Ovary (tissue), 7 donors: ENCODE measurements at regions not wholly inside any gene's neighbourhood (a gene's known extent, or its start where the extent isn't known, plus 50 kb on each side); places are given as distances from the start of the nearest gene placed in this dataset.

Experiments
- DNase-seq, 5 donors: peaks; one replicate each; pipeline ENCODE4 v3.0.0-alpha.2; 2019 to 2020
- H3K27ac ChIP-seq, 2 donors: fragments of 200-600 bp; one replicate each; pipeline versions ENCODE4 v1.5.1 to v1.8.0; 2019 to 2022
- H3K27me3 ChIP-seq: fragments of 200-600 bp; one replicate; pipeline ENCODE4 v1.8.0; 2022
- H3K36me3 ChIP-seq: fragments of 200-600 bp; sonication (generic); one replicate; pipeline ENCODE4 v1.5.1; 2019
- H3K4me1 ChIP-seq: one replicate; pipeline ENCODE4 v1.8.1; 2013; ENCODE audit warnings: mild to moderate bottlenecking, moderate library complexity; ENCODE audit not compliant: insufficient read depth
- H3K4me3 ChIP-seq: fragments of 200-600 bp; sonication (generic); one replicate; pipeline ENCODE4 v1.5.1; 2017
- H3K9me3 ChIP-seq, 2 donors: fragments of 200-600 bp in 1 of 2; sonication (generic) in 1 of 2; one replicate each; pipeline versions ENCODE4 v1.5.1 to v1.8.1; 2013 to 2019; ENCODE audit warnings: mild to moderate bottlenecking in 1 of 2, moderate library complexity in 1 of 2
- EP300 ChIP-seq: sonication (generic); formaldehyde crosslinking; IDR thresholded peaks from one replicate; pipeline ENCODE4 v1.6.1; 2017; ENCODE audit warnings: antibody characterized with exemption
- POLR2A ChIP-seq: fragments of 450-650 bp; IDR thresholded peaks from one replicate; pipeline ENCODE4 v1.6.1; 2017; ENCODE audit warnings: antibody characterized with exemption, mild to moderate bottlenecking, moderate library complexity
- WGBS, 3 donors: extraction: QIAGEN DNeasy Blood & Tissue Kit in 1 of 3; methylation state at CpG; one replicate each; pipeline versions ENCODE4 v1.1.5 to v1.1.7; 2013 to 2017; 5-methylcytosine and 5-hydroxymethylcytosine counted together
- intact Hi-C, 4 donors: fragments of 100-400 bp; cut with DNase I; formaldehyde crosslinking; loops; one replicate each; pipeline versions ENCODE4 v1.11.0 to v1.15.1; 2022 to 2023
- TF ChIP-seq, protein P1 (sequence below), 3 donors: fragments of 450-650 bp in 2 of 3; fragments of 200-600 bp in 1 of 3; IDR thresholded peaks; one replicate each; pipeline versions ENCODE4 v1.5.1 to v1.8.0; 2016 to 2022; ENCODE audit warnings: antibody characterized with exemption in 3 of 3, mild to moderate bottlenecking in 1 of 3
- donor health status: DM: no; HTN: no; CAD: no; lungs with moderate emphysema.
- donor health status: DM: no; HTN: no; CAD: no.
- donor health status: Bipolar disorder and iron deficiency.
- donor health status: DM: no; HTN: no; CAD: no.
- donor health status: DM: yes; HTN: yes; CAD: no.

DNA sequence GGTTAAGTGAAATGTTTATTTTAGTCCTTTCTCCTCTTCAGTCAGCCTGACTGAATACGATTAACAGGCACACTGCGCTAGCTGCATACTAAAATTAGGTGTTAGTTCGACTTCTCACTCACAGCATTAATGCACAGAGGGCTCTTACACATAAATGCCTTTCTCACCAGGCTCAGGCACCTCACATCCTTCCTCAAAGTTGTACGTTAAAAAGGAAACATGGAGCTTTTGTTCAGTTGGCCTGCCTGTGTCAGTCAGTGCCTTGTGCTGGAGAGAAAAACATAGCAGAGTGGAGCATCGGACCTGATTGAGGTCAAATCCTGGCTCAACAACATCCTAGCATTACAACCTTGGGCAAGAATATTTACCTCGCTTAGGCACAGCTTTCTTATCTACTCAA is 236.0 kb upstream of the ZNF462 start:
- H3K9me3 ChIP-seq: no peaks in the 10 kb centered on the region
- no peaks in the 10 kb centered on the region for H3K27me3 ChIP-seq
- no peak overlapping the region for H3K4me3 ChIP-seq
- H3K4me1 ChIP-seq: no peaks in the 10 kb centered on the region
- no peak for DNase-seq
- no peak overlapping the region for H3K27ac ChIP-seq
- WGBS, 3 donors: 82 to 89% (median 88%) methylated on average over 6 of the region's 6 CpGs
- no peaks in the 10 kb centered on the region for H3K36me3 ChIP-seq
- intact Hi-C loops: no loop called here
- TF ChIP-seq POLR2A (no peak), EP300 (no peak)
- TF ChIP-seq, protein P1, sequence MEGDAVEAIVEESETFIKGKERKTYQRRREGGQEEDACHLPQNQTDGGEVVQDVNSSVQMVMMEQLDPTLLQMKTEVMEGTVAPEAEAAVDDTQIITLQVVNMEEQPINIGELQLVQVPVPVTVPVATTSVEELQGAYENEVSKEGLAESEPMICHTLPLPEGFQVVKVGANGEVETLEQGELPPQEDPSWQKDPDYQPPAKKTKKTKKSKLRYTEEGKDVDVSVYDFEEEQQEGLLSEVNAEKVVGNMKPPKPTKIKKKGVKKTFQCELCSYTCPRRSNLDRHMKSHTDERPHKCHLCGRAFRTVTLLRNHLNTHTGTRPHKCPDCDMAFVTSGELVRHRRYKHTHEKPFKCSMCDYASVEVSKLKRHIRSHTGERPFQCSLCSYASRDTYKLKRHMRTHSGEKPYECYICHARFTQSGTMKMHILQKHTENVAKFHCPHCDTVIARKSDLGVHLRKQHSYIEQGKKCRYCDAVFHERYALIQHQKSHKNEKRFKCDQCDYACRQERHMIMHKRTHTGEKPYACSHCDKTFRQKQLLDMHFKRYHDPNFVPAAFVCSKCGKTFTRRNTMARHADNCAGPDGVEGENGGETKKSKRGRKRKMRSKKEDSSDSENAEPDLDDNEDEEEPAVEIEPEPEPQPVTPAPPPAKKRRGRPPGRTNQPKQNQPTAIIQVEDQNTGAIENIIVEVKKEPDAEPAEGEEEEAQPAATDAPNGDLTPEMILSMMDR (IDR thresholded peaks at IDR 0.05): no peak

DNA sequence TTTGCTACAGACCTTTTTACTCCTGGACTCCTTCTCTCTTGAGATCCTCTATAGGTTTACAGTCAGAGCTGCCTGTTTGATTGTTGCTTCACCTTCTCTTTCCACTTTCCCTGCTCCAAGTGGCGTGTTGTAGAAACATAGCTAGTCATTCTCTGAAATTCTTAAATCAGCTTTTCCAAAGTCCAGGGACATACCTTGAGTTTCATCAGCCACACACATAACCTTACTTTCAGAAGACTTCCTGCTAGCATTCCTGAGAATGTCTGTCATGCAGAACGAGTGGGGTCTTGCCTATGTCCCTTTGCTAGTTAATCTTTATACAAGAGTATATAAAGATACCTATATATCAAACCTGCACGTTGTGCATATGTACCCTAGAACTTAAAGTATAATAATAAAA is 230.3 kb upstream of the ZNF462 start:
- intact Hi-C loops: no loop called here
- Histone ChIP-seq H3K36me3 (no peaks in the 10 kb centered on the region), H3K4me1 (no peaks in the 10 kb centered on the region), H3K4me3 (no peak overlapping the region), H3K9me3 (no peaks in the 10 kb centered on the region), H3K27ac (no peak overlapping the region), H3K27me3 (no peaks in the 10 kb centered on the region)
- 67 to 81% (median 70%) methylated on average over 3 of the region's 3 CpGs for WGBS, 3 donors
- TF ChIP-seq EP300: no peak
- TF ChIP-seq, protein P1 (IDR thresholded peaks at IDR 0.05): no peak
- no peak for TF ChIP-seq POLR2A
- DNase-seq: no peak

DNA sequence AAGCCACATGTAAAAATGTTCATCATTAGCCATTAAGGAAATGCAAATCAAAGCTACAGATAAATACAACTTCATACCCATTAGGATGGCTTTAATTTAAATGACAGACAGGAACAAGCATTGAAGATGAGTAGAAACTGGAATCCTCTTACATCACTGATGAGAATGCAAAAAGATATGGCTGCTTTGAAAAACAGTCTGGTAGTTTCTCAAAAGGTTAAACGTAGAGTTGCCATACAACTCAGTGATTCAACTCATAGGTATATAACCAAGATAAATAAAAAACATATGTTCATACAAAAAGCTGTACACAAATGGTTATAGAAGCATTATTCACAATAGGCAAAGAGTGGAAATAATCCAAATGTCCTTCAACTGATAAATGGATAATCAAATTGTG is 228.8 kb upstream of the ZNF462 start:
- Histone ChIP-seq H3K27me3 (no peaks in the 10 kb centered on the region), H3K4me1 (no peaks in the 10 kb centered on the region), H3K4me3 (no peak overlapping the region), H3K36me3 (no peaks in the 10 kb centered on the region), H3K9me3 (no peaks in the 10 kb centered on the region), H3K27ac (no peak overlapping the region)
- 65 to 74% (median 70%) methylated on average over 1 of the region's 1 CpG for WGBS, 3 donors
- intact Hi-C loops: no loop called here
- no peak for DNase-seq
- no peak for TF ChIP-seq EP300
- TF ChIP-seq, protein P1 (IDR thresholded peaks at IDR 0.05): no peak
- no peak for TF ChIP-seq POLR2A

DNA sequence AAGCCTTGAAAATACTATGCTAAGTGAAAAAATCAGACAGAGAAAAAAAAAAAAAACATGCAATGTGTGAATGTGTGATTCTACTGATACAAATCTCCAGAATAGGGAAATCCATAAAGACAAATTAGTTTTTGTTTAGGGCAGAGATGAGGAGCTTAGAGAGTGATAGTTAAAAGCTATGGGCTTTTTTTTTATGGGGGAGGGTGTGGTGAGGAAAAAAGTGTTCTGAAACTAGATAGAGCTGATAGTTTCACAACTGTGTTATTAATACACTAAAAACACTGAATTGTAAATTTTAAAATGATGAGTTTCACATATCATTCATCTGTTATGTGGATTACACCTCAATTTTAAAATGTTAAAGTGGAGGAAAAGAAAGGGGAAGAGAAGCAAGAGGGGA is 228.3 kb upstream of the ZNF462 start:
- no peaks in the 10 kb centered on the region for H3K9me3 ChIP-seq
- no peaks in the 10 kb centered on the region for H3K4me1 ChIP-seq
- TF ChIP-seq POLR2A (no peak), EP300 (no peak)
- TF ChIP-seq, protein P1 (IDR thresholded peaks at IDR 0.05): no peak
- H3K4me3 ChIP-seq: no peak overlapping the region
- H3K27me3 ChIP-seq: no peaks in the 10 kb centered on the region
- intact Hi-C loops: no loop called here
- no peaks in the 10 kb centered on the region for H3K36me3 ChIP-seq
- H3K27ac ChIP-seq: no peak overlapping the region
- no peak for DNase-seq

DNA sequence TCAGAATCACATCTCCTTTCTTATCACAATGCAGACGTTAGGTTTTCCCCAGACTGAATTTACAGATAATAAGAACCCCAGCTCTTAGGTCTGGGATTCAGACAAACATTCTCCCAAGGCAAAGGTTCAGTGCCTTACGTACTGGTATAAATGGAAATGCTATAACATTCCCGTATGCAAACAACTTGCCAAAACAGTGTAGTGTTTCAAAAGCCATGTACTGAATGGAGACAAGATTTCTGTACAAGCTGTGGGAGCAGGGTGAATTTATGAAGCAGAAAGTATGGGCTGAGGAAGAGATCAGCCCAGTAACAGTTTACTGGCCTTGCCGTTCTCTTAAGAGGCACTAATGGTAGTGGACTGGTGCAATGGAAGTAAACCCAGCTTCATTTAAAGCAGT is 225.5 kb upstream of the ZNF462 start:
- intact Hi-C loops: loop anchor here in 1 of 4 donors (1.0 kb wide), 1 partner anchor 8 kb away; no protein-coding TSS in a partner anchor
- Histone ChIP-seq H3K4me3 (no peak overlapping the region), H3K4me1 (no peaks in the 10 kb centered on the region), H3K36me3 (no peaks in the 10 kb centered on the region), H3K27me3 (no peaks in the 10 kb centered on the region), H3K9me3 (no peaks in the 10 kb centered on the region), H3K27ac (no peak overlapping the region)
- WGBS, 3 donors: 19 to 27% (median 19%) methylated on average over 4 of the region's 4 CpGs
- TF ChIP-seq POLR2A (no peak), EP300 (no peak)
- TF ChIP-seq, protein P1 (IDR thresholded peaks at IDR 0.05): no peak
- DNase-seq: no peak
